Upper lobe of right lung (tissue), 1 donor: ENCODE measurements at regions not wholly inside any gene's neighbourhood (a gene's known extent, or its start where the extent isn't known, plus 50 kb on each side); places are given as distances from the start of the nearest gene placed in this dataset.

Source experiments
- ATAC-seq: fragments of 200-7000 bp; cut with Tn5 transposase; one replicate; pipeline ENCODE4 v1.9.1; 2020; ENCODE audit warnings: mild to moderate bottlenecking, moderate library complexity
- DNase-seq: peaks from one replicate; pipeline ENCODE4 v3.0.0-alpha.2; 2020
- H3K27ac ChIP-seq: fragments of 200-600 bp; one replicate; pipeline ENCODE4 v1.8.0; 2022
- H3K27me3 ChIP-seq: fragments of 200-600 bp; one replicate; pipeline ENCODE4 v1.8.0; 2022; ENCODE audit warnings: mild to moderate bottlenecking
- H3K36me3 ChIP-seq: fragments of 200-600 bp; one replicate; pipeline ENCODE4 v1.8.0; 2022
- H3K4me1 ChIP-seq: fragments of 200-600 bp; one replicate; pipeline ENCODE4 v1.8.0; 2022
- H3K4me3 ChIP-seq: fragments of 200-600 bp; one replicate; pipeline ENCODE4 v1.8.0; 2022; ENCODE audit warnings: mild to moderate bottlenecking
- H3K9me3 ChIP-seq: fragments of 200-600 bp; one replicate; pipeline ENCODE4 v1.8.0; 2022
- intact Hi-C: fragments of 100-400 bp; cut with DNase I; formaldehyde crosslinking; loops from one replicate; pipeline ENCODE4 v1.11.0; 2022
- TF ChIP-seq, protein P1 (sequence below): fragments of 200-600 bp; IDR thresholded peaks from one replicate; pipeline ENCODE4 v1.8.0; 2022; ENCODE audit warnings: antibody characterized with exemption
- donor health status: DM: no; HTN: yes; CAD: no; lungs with severe emphysema.

DNA sequence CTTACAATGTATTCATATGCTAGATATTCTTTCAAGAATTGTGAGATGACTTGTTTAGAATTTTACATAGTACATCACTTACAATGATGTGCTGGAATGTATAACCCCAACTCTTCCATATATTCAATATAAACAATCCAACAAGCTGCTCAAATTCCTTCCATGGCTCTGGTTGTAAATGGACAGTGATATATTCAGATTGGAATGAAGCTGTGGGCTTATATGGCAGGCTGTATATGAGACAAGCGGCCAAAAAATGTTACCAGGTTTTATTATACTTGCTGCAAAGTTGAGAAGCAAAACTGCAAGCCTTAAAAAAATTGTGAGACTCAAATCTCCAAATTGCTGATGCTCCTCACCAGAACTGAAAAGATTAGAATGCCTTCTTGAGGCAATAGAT lies 83.6 kb upstream of the KLF12 start:
- Histone ChIP-seq H3K4me3 (no peak overlapping the region), H3K9me3 (no peaks in the 10 kb centered on the region), H3K27ac (no peak overlapping the region), H3K27me3 (no peaks in the 10 kb centered on the region), H3K4me1 (no peaks in the 10 kb centered on the region), H3K36me3 (no peaks in the 10 kb centered on the region)
- intact Hi-C loops = no loop called here
- DNase-seq (no peak), ATAC-seq (no peak)
- TF ChIP-seq, protein P1, sequence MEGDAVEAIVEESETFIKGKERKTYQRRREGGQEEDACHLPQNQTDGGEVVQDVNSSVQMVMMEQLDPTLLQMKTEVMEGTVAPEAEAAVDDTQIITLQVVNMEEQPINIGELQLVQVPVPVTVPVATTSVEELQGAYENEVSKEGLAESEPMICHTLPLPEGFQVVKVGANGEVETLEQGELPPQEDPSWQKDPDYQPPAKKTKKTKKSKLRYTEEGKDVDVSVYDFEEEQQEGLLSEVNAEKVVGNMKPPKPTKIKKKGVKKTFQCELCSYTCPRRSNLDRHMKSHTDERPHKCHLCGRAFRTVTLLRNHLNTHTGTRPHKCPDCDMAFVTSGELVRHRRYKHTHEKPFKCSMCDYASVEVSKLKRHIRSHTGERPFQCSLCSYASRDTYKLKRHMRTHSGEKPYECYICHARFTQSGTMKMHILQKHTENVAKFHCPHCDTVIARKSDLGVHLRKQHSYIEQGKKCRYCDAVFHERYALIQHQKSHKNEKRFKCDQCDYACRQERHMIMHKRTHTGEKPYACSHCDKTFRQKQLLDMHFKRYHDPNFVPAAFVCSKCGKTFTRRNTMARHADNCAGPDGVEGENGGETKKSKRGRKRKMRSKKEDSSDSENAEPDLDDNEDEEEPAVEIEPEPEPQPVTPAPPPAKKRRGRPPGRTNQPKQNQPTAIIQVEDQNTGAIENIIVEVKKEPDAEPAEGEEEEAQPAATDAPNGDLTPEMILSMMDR = no peak

GRCh38 chr13:74215420-74215819 lies 81.2 kb upstream of the KLF12 start:
- ATAC-seq (no peak), DNase-seq (no peak)
- no peaks in the 10 kb centered on the region for H3K27me3 ChIP-seq
- no peaks in the 10 kb centered on the region for H3K4me1 ChIP-seq
- no peaks in the 10 kb centered on the region for H3K9me3 ChIP-seq
- H3K36me3 ChIP-seq = no peaks in the 10 kb centered on the region
- intact Hi-C loops = no loop called here
- no peak overlapping the region for H3K27ac ChIP-seq
- no peak overlapping the region for H3K4me3 ChIP-seq
- TF ChIP-seq, protein P1 = no peak

DNA sequence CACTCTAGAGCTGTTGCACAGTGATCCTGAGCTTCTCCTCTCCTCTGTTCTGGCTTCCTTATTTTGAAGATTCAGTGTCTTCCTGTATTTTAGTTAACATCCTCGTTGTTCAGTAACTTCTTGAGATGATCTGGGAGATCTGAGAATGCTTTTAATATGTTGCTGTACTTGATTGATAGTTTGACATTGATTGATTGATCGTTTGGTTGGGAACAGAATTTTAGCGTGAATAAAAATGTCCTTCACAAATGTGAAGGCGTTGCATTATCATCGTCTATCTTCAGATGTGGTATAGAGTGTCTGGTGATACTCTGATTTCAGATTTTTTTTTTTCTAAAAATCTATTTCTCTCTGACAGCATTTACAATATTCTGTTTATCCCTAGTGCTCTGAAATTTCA lies 80.1 kb upstream of the KLF12 start:
- H3K27ac ChIP-seq = no peak overlapping the region
- ATAC-seq = no peak

DNA sequence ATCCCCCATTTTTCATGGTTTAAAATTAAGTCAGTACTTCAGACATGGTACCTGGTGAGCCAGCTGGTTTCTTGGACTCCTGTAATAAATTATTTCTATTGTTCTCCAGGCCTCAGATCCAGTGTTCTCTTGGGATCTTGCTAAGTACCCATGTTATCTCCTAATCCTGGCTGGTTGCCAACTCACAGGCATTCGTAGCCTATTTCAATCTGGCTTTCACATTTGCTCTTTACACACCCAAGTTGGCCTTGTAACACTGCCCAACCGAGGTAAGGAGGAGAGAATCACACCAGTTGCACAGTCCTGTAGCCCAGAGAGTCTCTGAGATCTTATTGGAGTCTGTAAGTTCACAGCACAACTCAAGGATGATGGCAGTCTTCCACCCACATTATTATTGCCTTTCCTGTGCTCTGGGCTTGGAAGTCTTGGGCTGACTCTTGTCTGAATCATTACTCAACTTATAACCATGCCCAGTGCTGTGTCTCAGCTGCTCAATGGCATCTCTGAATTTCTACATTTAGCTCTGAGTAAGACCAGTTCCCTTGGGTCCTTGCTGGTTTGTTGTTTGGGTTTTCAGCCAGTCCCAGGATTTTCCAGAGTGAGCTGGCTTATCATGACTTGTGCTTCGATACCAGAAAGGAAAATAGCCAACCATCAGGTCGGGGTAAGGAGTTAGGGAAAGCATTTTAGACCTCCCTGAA lies 76.6 kb upstream of the KLF12 start:
- Histone ChIP-seq H3K36me3 (no peaks in the 10 kb centered on the region), H3K9me3 (no peaks in the 10 kb centered on the region), H3K27me3 (no peaks in the 10 kb centered on the region), H3K4me1 (no peaks in the 10 kb centered on the region), H3K4me3 (no peak overlapping the region), H3K27ac (no peak overlapping the region)
- ATAC-seq (no peak), DNase-seq (no peak)
- TF ChIP-seq, protein P1 = no peak
- intact Hi-C loops = no loop called here

More for the DNA sequence above, 80.1 kb upstream of the KLF12 start:
- Histone ChIP-seq H3K4me1 (no peaks in the 10 kb centered on the region), H3K4me3 (no peak overlapping the region), H3K9me3 (no peaks in the 10 kb centered on the region), H3K27me3 (no peaks in the 10 kb centered on the region), H3K36me3 (no peaks in the 10 kb centered on the region)
- no peak for DNase-seq
- intact Hi-C loops = no loop called here
- TF ChIP-seq, protein P1 = no peak

- Histone ChIP-seq H3K36me3 (no peaks in the 10 kb centered on the region), H3K4me3 (no peak overlapping the region), H3K27me3 (no peaks in the 10 kb centered on the region), H3K4me1 (no peaks in the 10 kb centered on the region), H3K27ac (no peak overlapping the region), H3K9me3 (no peaks in the 10 kb centered on the region)
- intact Hi-C loops = no loop called here
- TF ChIP-seq, protein P1 = no peak
- no peak for ATAC-seq
- DNase-seq = no peak
These were observed 72.7 kb upstream of the KLF12 start for GRCh38 chr13:74206855-74207254.
